Coronary artery (tissue), 2 donors: ENCODE measurements at regions not wholly inside any gene's neighbourhood (a gene's known extent, or its start where the extent isn't known, plus 50 kb on each side); places are given as distances from the start of the nearest gene placed in this dataset.

ENCODE experiments used
- DNase-seq: peaks from one replicate; pipeline ENCODE4 v3.0.0-alpha.2; 2017; ENCODE audit warnings: low spot score
- H3K27ac ChIP-seq, 2 donors: fragments of 200-600 bp; sonication (generic); one replicate each; pipeline ENCODE4 v1.5.1; 2016 to 2019
- H3K4me3 ChIP-seq: fragments of 200-600 bp; sonication (generic); 2 replicates; pipeline ENCODE4 v1.5.1; 2016; ENCODE audit warnings: mild to moderate bottlenecking, moderate library complexity
- CTCF ChIP-seq: fragments of 200-600 bp; sonication (generic); IDR thresholded peaks from one replicate; pipeline ENCODE4 v1.5.1; 2019; ENCODE audit warnings: antibody characterized with exemption

- no peak for DNase-seq
- no peak for TF ChIP-seq CTCF
- Histone ChIP-seq H3K4me3 (no peak overlapping the region), H3K27ac (no peak overlapping the region)
Observed at GRCh38 chr14:101333335-101334280, 227.7 kb upstream of the DIO3 start.

- TF ChIP-seq CTCF, result no peak
Observed at GRCh38 chr14:101334656-101335055, 226.6 kb upstream of the DIO3 start.

GRCh38 chr14:101335061-101335661 lies 226.1 kb upstream of the DIO3 start:
- no peak overlapping the region for H3K27ac ChIP-seq
- DNase-seq, result no peak
- no peak for TF ChIP-seq CTCF
- no peak overlapping the region for H3K4me3 ChIP-seq

More at GRCh38 chr14:101334656-101335055, 226.6 kb upstream of the DIO3 start:
- Histone ChIP-seq H3K4me3 (no peak overlapping the region), H3K27ac (no peak overlapping the region)
- no peak for DNase-seq

- no peak for DNase-seq
- Histone ChIP-seq H3K27ac (no peak overlapping the region), H3K4me3 (no peak overlapping the region)
- TF ChIP-seq CTCF, result no peak
Observed at GRCh38 chr14:101336183-101336582, 225.1 kb upstream of the DIO3 start.

GRCh38 chr14:101337053-101337452 lies 224.2 kb upstream of the DIO3 start:
- DNase-seq, result no peak
- Histone ChIP-seq H3K27ac (no peak overlapping the region), H3K4me3 (no peak overlapping the region)
- no peak for TF ChIP-seq CTCF

GRCh38 chr14:101340556-101340955 lies 220.7 kb upstream of the DIO3 start:
- no peak for TF ChIP-seq CTCF
- Histone ChIP-seq H3K4me3 (no peak overlapping the region), H3K27ac (no peak overlapping the region)
- DNase-seq, result no peak
